Natural killer cell (primary cell): ENCODE measurements at regions not wholly inside any gene's neighbourhood (a gene's known extent, or its start where the extent isn't known, plus 50 kb on each side); places are given as distances from the start of the nearest gene placed in this dataset.

Experiments
- ATAC-seq, 3 donors: fragments of 150-1000 bp in 2 of 3; fragments of 200-7000 bp in 1 of 3; cut with Tn5 transposase; 1 replicate in 1 of 3; 2 replicates in 2 of 3; pipeline ENCODE4 v1.10.0; 2021; ENCODE audit warnings: mild to moderate bottlenecking in 2 of 3, moderate library complexity in 2 of 3
- DNase-seq, 2 donors: peaks; one replicate each; pipeline versions ENCODE4 v3.0.0 to v3.0.0-alpha.2; 2013 to 2021; ENCODE audit warnings: mixed read lengths in 1 of 2
- H3K27ac ChIP-seq: one replicate; pipeline ENCODE4 v1.5.1; 2013; ENCODE audit warnings: mild to moderate bottlenecking, low read length
- H3K27me3 ChIP-seq: one replicate; pipeline ENCODE4 v1.6.1; 2013; ENCODE audit warnings: low read length; ENCODE audit not compliant: control insufficient read depth, insufficient read depth
- H3K36me3 ChIP-seq: one replicate; pipeline ENCODE4 v1.6.1; 2013; ENCODE audit warnings: low read length; ENCODE audit not compliant: control insufficient read depth, insufficient read depth
- H3K4me1 ChIP-seq: one replicate; pipeline ENCODE4 v1.6.1; 2013; ENCODE audit warnings: low read length; ENCODE audit not compliant: control insufficient read depth, insufficient read depth
- H3K4me3 ChIP-seq: one replicate; pipeline ENCODE4 v1.5.1; 2013; ENCODE audit warnings: low read length
- H3K9me3 ChIP-seq: one replicate; pipeline ENCODE4 v1.6.1; 2013; ENCODE audit warnings: low read length; ENCODE audit not compliant: control insufficient read depth, insufficient read depth
- H3K27ac Mint-ChIP-seq, 2 donors: one replicate each; pipeline ENCODE4 v1.8.0; 2022; ENCODE audit warnings: mild to moderate bottlenecking in 2 of 2, mixed read lengths in 2 of 2, moderate library complexity in 1 of 2
- H3K27me3 Mint-ChIP-seq, 2 donors: one replicate each; pipeline ENCODE4 v1.8.0; 2022; ENCODE audit warnings: low read depth in 2 of 2, mixed read lengths in 2 of 2
- H3K36me3 Mint-ChIP-seq: one replicate; pipeline ENCODE4 v1.8.0; 2022; ENCODE audit warnings: mixed read lengths
- H3K4me1 Mint-ChIP-seq, 2 donors: one replicate each; pipeline ENCODE4 v1.8.0; 2022; ENCODE audit warnings: mixed read lengths in 2 of 2
- H3K4me3 Mint-ChIP-seq: one replicate; pipeline ENCODE4 v1.8.0; 2022; ENCODE audit warnings: mild to moderate bottlenecking, moderate library complexity, mixed read lengths
- H3K9me3 Mint-ChIP-seq, 2 donors: one replicate each; pipeline ENCODE4 v1.8.0; 2022; ENCODE audit warnings: mixed read lengths in 2 of 2
- WGBS: methylation state at CpG from one replicate; pipeline ENCODE4 v1.1.7; 2013; ENCODE audit warnings: missing lambda C conversion rate; ENCODE audit not compliant: insufficient coverage; 5-methylcytosine and 5-hydroxymethylcytosine counted together
- intact Hi-C: fragments of 100-400 bp; cut with micrococcal nuclease; formaldehyde crosslinking; loops from one replicate; pipeline ENCODE4 v1.14.2; 2022
- TF ChIP-seq, protein P1 (sequence below): fragments of 200-600 bp; IDR thresholded peaks from one replicate; pipeline ENCODE4 v1.8.0; 2022; ENCODE audit warnings: antibody characterized with exemption

DNA sequence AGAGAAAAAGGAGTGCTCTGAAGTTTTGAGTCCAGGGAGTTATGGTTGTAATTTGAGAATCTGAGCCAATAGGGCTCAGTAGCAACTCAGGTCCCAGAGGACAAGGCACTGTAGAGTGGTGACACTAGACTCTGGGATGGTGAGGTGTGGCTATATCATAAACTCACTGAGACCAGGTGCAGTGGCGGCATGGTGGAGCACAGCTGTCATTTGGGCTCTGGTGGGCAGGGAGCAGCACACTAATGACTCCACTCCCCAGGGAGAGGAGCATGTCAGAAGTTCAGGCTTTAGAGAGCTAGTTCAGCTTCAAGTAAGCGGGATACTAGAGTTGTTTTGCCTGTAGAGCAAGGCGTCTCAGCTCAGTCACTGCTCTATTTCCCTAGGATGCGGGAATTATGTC lies 165.4 kb upstream of the USP38 start:
- no peaks in the 10 kb centered on the region for H3K4me1 Mint-ChIP-seq
- H3K36me3 Mint-ChIP-seq, result no peaks in the 10 kb centered on the region
- H3K36me3 ChIP-seq, result no peaks in the 10 kb centered on the region
- H3K27me3 Mint-ChIP-seq, result no peaks in the 10 kb centered on the region
- H3K27me3 ChIP-seq, result no peaks in the 10 kb centered on the region
- H3K4me3 ChIP-seq, result no peak overlapping the region
- WGBS, result 95% methylated on average over 4 of the region's 4 CpGs
- ATAC-seq (no peak), DNase-seq (no peak)
- no peak overlapping the region for H3K4me3 Mint-ChIP-seq
- peaks cover 5% of the 10 kb centered on the region for H3K4me1 ChIP-seq
- H3K9me3 ChIP-seq, result no peaks in the 10 kb centered on the region
- no peak overlapping the region for H3K27ac ChIP-seq
- no peak overlapping the region for H3K27ac Mint-ChIP-seq
- TF ChIP-seq, protein P1, sequence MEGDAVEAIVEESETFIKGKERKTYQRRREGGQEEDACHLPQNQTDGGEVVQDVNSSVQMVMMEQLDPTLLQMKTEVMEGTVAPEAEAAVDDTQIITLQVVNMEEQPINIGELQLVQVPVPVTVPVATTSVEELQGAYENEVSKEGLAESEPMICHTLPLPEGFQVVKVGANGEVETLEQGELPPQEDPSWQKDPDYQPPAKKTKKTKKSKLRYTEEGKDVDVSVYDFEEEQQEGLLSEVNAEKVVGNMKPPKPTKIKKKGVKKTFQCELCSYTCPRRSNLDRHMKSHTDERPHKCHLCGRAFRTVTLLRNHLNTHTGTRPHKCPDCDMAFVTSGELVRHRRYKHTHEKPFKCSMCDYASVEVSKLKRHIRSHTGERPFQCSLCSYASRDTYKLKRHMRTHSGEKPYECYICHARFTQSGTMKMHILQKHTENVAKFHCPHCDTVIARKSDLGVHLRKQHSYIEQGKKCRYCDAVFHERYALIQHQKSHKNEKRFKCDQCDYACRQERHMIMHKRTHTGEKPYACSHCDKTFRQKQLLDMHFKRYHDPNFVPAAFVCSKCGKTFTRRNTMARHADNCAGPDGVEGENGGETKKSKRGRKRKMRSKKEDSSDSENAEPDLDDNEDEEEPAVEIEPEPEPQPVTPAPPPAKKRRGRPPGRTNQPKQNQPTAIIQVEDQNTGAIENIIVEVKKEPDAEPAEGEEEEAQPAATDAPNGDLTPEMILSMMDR, result no peak
- intact Hi-C loops, result no loop called here
- peaks cover 2 to 3% of the 10 kb centered on the region in 2 donors for H3K9me3 Mint-ChIP-seq

DNA sequence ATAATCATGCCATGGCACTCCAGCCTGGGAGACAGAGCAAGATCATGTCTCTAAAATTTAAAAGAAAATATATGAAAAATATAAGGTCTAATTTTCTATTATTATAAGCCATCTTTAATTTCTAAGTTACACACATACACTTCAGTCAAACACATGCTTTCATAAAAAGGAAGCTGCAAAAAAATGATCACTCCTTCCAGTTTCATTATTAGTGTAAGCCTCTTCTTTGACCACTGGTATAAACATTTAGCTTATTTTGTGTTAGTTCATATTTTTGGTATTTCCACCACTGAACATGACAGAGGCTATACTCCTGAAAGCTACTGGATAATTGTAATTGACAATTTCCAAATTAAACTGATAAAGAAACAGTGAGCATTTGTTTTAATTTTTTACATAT lies 163.3 kb upstream of the USP38 start:
- H3K27ac Mint-ChIP-seq, result no peak overlapping the region
- H3K9me3 ChIP-seq, result no peaks in the 10 kb centered on the region
- H3K36me3 Mint-ChIP-seq, result no peaks in the 10 kb centered on the region
- TF ChIP-seq, protein P1, result no peak
- no peaks in the 10 kb centered on the region for H3K4me1 Mint-ChIP-seq
- no peaks in the 10 kb centered on the region for H3K27me3 ChIP-seq
- H3K9me3 Mint-ChIP-seq, result peaks cover 0 to 6% of the 10 kb centered on the region in 2 donors
- ATAC-seq (no peak), DNase-seq (no peak)
- no peak overlapping the region for H3K4me3 ChIP-seq
- H3K4me1 ChIP-seq, result peaks cover 14% of the 10 kb centered on the region
- intact Hi-C loops, result no loop called here
- no peak overlapping the region for H3K27ac ChIP-seq
- no peak overlapping the region for H3K4me3 Mint-ChIP-seq
- H3K27me3 Mint-ChIP-seq, result no peaks in the 10 kb centered on the region
- no peaks in the 10 kb centered on the region for H3K36me3 ChIP-seq

GRCh38 chr4:143023239-143023918 lies 161.3 kb upstream of the USP38 start:
- H3K27me3 Mint-ChIP-seq, result no peaks in the 10 kb centered on the region

More at GRCh38 chr4:143023239-143023918, 161.3 kb upstream of the USP38 start:
- H3K27ac Mint-ChIP-seq, result no peak overlapping the region
- no peaks in the 10 kb centered on the region for H3K36me3 ChIP-seq
- no peaks in the 10 kb centered on the region for H3K4me1 Mint-ChIP-seq
- H3K4me3 Mint-ChIP-seq, result no peak overlapping the region
- no peak overlapping the region for H3K27ac ChIP-seq
- TF ChIP-seq, protein P1, result no peak
- no peak for DNase-seq
- H3K4me3 ChIP-seq, result no peak overlapping the region
- intact Hi-C loops, result no loop called here
- H3K9me3 ChIP-seq, result no peaks in the 10 kb centered on the region
- H3K36me3 Mint-ChIP-seq, result no peaks in the 10 kb centered on the region
- H3K9me3 Mint-ChIP-seq, result peaks cover 0 to 4% of the 10 kb centered on the region in 2 donors
- peaks cover 19% of the 10 kb centered on the region for H3K4me1 ChIP-seq
- no peak for ATAC-seq
- no peaks in the 10 kb centered on the region for H3K27me3 ChIP-seq
